ENCODE measurements at regions not wholly inside any gene's neighbourhood (a gene's known extent, or its start where the extent isn't known, plus 50 kb on each side); places are given as distances from the start of the nearest gene placed in this dataset.
"Not testable (repeated sequence)": the region's sequence is repeated elsewhere in the genome, so short reads cannot be mapped to it uniquely, and the experiment has no call there.

DNA sequence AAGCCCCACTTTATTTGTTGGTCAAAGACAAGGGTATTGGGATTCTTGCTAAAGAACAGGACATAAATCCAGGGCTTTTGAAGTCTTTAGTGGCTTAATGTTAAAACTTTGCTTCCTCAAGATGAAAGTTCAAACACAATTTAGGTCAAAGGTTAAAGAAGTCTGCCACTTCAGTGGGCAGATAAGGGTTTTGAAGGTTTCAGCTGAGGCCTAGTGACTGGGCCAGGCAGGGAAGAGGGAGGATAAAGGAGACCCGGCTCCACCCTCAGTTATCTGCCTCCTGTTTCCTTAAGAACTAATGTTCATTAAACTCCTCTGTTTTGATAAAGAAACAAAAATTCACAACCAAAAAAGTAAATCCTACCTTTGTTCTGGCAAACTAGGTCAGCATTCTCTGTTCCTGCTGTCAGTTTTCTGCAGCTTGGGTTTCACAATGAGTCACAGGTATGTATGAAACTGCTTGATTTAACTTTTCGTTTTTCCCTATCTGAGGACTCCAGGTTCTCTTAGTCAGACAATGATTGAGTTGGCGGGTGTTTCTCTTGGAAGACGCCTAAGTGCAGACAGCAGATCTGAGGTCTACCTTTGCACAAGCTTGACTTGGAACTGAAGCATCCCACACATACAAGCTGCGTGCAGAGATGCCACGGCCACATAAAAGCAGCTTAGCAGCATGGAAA is 208.3 kb downstream of the EXOC5 start:
- no peak for DNase-seq

GRCh38 chr14:57058319-57058718 is 210.4 kb downstream of the EXOC5 start:
- no peak for DNase-seq

DNA sequence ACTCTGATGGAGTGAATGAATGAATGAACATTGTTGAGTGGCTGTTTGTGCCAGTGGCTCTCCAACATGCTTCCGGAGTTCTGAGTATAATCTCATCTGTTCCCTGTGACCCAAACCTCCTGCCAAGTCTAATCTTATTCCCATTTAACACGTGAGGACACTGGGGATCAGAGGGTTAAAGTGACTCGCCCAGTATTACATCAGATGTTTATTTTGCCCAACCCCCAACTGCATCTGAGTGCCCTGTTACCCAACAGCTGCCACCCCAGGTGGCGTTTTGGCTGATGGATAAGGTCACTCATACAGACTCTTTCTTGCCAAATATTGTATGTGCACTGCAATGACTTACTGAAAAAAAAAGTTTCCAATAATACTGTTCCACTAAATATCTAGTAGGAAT is 210.9 kb downstream of the EXOC5 start:
- DNase-seq, result peak; percentile 64

- DNase-seq, result not testable (repeated sequence)
Observed at GRCh38 chr14:57056522-57056921, 212.2 kb downstream of the EXOC5 start.

DNA sequence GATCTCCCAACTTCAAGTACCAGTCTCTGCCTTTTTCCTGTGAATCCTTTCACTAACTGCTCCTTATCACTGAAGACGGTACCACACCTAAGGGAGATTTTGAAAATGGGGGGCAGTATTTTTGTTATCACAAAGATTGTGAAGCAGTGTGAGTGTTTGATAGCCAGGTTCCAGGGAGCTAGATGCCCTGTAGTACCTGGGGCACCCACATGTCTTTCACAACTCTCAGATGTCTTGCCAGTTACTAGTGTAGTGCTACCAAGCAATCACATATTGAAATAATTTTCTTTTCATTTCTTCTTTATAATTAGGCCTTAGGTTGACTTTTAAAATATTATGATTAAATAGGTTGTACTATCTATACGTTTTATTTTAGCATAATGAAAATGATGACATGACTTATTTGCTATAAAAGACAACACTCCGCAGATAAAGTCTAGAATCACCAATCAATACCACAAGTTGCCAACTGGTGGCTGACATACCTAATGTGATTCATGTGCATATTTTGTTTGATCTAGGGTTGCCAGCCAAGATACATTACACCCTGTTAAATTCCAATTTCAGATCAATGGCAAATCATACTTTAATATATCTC is 215.9 kb downstream of the EXOC5 start:
- DNase-seq, result no peak

GRCh38 chr14:57051633-57052032 is 217.1 kb downstream of the EXOC5 start:
- no peak for DNase-seq

DNA sequence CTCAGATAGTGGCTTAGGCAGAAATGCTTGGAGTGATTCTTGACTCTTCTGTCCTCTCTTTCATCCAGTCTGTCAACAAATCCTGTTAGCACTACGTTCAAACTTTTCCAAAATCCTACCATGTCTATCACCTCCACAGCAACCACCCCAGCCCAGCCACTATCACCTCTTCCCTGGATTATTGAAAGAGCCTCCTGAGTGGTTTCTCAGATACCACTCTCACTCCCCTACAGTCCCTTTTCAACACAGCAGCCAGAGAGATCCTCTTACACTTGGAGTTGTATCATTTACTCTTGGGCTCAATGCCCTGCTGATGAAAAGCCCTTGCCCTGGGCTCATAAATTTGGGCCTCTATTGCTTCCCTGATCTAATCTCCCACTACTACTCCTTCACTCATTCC is 218.9 kb downstream of the EXOC5 start:
- no peak for DNase-seq

GRCh38 chr14:57046175-57046574 is 222.5 kb downstream of the EXOC5 start:
- no peak for DNase-seq

- not testable (repeated sequence) for DNase-seq
Observed at GRCh38 chr14:57044101-57044973, 224.4 kb downstream of the EXOC5 start.

DNA sequence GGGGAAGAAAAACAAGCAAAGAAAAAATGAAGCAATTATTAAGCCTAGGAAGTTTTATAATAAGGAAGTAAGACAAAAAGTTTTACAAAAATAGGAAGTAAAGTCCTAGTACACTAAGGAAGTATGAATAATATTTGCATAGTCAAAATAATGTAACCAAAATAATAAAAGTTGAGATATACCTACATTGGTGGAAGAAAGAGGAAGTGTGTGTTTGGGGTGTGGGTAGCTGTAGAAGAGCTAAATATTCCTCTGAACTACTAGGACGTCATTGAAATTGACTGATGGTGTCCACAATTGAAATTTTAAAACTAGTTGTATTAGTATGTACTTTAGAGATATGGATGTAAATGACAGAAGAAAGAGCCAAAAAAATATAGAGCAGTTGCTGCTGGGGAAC is 228.4 kb upstream of the OTX2 start:
- no peak for DNase-seq

GRCh38 chr14:57031474-57031873 is 221.2 kb upstream of the OTX2 start:
- no peak for DNase-seq

DNA sequence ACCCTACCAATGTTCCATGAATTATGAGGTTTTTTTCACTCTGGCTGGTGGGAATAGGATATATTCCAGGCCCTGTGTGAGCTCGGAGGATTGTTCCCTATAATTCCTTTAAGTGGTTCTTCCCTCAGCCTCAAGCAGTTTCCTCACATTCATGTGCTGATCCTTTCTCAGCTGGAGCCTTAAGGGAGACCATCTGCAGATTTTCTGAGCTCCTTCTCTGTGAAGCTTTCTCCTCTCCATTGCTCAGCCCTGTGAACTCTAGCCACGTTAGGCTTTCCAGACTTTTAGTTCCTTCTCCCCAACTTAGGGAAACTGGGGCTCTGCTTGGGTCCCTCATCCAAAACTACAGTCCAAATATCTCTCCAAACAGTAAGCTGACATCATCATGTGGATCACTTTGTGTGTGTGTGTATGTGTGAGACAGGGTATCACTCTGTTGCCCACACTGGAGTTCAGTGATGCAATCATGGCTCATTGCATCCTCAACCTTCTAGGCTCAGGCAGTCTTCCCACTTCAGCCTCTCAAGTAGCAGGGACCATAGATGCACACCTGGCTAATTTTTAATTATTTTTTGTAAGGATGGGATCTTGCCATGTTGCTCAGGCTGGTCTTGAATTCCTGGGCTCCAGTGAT is 219.5 kb upstream of the OTX2 start:
- no peak for DNase-seq

DNA sequence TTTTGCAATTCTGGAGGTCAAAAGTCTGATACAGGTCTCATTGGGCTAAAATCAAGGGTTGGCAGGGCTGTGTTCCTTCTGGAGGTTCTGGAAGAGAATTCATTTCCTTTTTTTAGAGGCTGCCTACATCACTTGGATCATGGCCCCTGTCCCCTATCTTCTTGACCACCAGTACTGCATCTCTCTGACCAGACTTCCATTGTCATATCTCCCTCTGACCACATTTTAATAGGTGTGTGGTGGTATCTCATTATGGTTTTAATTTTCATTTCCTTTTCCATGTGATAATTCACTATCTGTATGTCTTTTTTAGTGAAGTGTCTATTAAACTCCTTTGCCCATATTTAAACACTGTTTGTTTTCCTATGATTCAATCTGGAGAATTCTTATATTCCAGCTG is 215.2 kb upstream of the OTX2 start:
- no peak for DNase-seq

DNA sequence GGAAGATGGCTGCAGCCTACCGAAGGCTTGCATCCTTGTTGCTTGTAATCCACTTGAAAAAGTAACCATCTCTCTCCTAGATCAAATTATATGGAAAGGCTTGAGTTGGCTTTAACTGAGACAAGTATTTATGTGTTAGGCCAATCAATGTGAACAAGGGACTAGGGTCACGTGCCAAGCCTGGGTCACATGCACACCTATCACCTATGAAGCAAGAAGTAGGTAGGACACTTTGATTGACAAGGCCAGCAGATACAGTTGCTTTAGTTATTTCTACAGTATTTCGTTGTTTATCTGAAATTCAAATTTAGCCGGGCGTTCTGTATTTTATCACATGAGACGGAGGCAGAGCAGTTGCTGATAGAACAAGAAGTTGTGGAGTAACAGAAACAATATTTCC is 212.3 kb upstream of the OTX2 start:
- DNase-seq, result no peak

GRCh38 chr14:57018065-57018464 is 207.8 kb upstream of the OTX2 start:
- peak; percentile 5 for DNase-seq

- DNase-seq, result no peak
Observed at GRCh38 chr14:57013987-57014386, 203.7 kb upstream of the OTX2 start.

DNA sequence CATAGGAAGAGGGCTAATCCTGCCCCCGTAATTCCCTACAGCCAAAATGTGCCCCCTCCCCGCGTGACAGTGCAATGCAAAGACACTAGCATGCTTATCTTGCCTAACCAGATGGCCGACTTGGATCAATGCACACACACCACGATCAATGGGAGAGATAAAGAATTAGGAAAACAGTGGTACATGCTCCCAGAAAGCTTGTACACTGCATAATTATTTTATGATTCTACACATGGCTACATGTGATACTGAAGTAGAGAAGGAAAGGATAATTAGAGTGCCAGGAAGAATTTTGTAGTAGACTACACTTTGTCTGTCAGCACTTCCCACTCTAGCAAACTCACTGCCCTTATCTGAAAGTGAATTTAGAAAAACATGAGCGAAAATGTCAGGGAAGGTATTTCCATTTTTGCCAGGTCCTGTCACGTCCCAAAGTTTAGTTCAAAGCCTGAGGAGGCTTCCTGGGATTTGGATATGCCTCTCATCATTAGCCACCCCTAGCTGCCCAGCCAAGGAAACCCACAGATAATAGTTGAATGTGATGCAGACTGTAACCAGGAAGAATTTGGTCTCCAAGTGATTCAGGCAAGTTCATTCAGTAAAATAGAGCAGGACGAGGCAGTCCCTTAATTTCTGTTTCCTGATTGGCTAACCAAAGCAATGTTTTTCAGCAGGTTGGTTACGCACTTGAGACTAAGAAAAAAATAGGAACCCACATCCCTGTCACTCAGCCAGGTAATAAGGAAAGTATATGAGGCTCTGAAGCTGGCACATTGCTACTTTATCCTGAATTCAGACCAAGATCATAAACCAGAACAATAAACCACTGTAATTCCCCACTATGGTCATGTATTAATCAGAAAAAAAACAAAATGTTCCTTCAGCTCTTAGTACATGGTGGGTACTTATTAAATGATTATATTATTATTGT is 199.6 kb upstream of the OTX2 start:
- peak; percentile 45 for DNase-seq

- DNase-seq, result no peak
Observed at GRCh38 chr14:57008534-57008933, 198.3 kb upstream of the OTX2 start.

DNA sequence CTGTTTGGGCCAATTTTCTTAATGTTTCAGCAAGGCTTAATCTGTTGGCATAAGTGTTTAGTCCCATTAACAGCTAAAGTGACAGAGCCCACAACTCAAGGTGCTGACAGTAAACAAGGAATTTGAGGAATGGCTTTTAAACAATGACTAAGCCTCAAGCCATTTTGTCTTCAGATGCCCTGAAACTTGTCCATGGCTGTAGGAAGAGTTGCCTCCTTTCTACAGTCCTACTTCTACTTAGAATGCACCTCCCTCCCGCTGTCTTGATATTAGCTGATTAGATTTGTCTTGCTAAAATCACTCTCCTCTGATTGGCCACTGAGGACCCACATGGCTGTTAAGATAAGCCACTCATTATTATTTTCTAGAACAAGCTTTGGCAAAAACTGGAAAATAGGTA is 188.4 kb upstream of the OTX2 start:
- no peak for DNase-seq

DNA sequence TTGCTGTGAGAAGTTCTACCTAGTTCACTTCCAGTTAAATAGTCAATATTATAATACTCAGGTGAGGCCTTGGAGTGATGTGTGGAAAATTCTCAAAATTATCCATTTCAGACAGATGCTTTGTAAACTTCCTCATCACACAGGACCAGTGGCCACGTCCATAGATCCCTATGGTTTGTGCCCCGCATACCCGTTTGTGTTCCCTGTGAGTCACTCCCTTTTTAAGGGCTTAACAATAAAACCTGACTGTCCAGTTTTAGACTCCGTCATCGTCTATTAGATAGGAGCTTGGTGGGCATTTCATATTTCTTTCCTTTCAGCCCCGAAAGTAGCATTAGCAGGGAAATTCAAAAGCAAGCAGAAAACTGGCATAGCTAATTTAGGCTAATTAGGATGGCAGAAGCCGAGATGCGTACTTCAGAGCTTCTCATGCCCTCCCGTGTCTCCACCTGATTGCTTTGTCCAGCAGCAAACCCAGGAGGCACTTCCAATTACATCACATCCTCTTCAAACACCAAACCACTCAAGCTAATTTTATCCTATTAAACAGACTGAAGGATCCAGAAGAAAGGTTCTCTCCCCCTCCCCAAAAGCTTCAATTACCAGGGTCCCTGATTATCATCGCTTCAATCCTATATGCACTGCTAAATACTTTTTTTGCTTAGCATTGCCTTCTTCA is 186.6 kb upstream of the OTX2 start:
- DNase-seq, result peak; percentile 84

- no peak for DNase-seq
Observed at GRCh38 chr14:56995010-56995409, 184.7 kb upstream of the OTX2 start.

DNA sequence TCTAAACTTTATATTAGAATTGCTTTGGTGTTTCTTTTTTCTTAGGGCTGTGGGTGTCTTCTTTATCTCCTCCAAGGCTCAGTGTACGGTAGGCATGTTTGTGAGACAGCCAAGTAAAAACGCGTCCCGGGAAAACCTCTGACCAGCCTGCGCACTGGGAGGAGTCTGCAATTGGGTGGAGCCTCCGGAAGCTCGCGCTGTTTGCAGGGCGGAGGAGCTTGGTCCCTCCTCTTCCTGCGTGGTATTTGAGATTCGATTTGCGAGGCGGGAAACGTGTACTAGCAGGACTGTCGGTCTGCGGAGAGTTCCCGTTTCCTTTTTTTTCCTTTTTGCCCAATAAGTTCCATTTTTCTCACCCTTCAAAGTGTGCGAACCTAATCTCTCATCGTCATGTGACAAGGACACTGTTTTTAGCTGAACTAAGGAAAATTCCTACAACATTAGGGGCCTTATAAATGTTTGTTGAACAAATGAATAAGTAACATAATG is 182.1 kb upstream of the OTX2 start:
- DNase-seq, result no peak
